SU-DHL-6 (cell line): ENCODE measurements at regions not wholly inside any gene's neighbourhood (a gene's known extent, or its start where the extent isn't known, plus 50 kb on each side); places are given as distances from the start of the nearest gene placed in this dataset.
"Not testable (repeated sequence)": the region's sequence is repeated elsewhere in the genome, so short reads cannot be mapped to it uniquely, and the experiment has no call there.

Experiments used
- H2AFZ ChIP-seq: fragments of 200-600 bp; sonication (generic); 2 replicates; pipeline ENCODE4 v1.6.1; 2014; ENCODE audit warnings: low read depth, mild to moderate bottlenecking, moderate library complexity, mixed read lengths, antibody characterized with exemption, low read length; ENCODE audit not compliant: severe bottlenecking
- H3F3A ChIP-seq: fragments of 200-600 bp; shearing (Covaris generic); 2 replicates; pipeline ENCODE4 v1.6.0; 2016; ENCODE audit warnings: antibody characterized with exemption, mild to moderate bottlenecking; ENCODE audit not compliant: insufficient read depth
- H3K27ac ChIP-seq: fragments of 200-600 bp; sonication (generic); 2 replicates; pipeline ENCODE4 v1.5.1; 2016; ENCODE audit warnings: low read depth, mild to moderate bottlenecking, low read length, moderate library complexity, mixed read lengths
- H3K27me3 ChIP-seq: fragments of 200-600 bp; sonication (generic), shearing (Covaris generic); 2 replicates; pipeline ENCODE4 v1.6.0; 2014; ENCODE audit warnings: mild to moderate bottlenecking, low read length
- H3K36me3 ChIP-seq: fragments of 200-600 bp; sonication (generic); 2 replicates; pipeline ENCODE4 v1.6.1; 2014; ENCODE audit warnings: mild to moderate bottlenecking, low read length, mixed read lengths
- H3K4me2 ChIP-seq: fragments of 300-600, 200-600 bp; shearing (Covaris generic), sonication (generic); 2 replicates; pipeline ENCODE4 v1.6.0; 2014; ENCODE audit warnings: low read length, low read depth, mild to moderate bottlenecking; ENCODE audit not compliant: poor library complexity, severe bottlenecking
- H3K4me3 ChIP-seq: fragments of 200-600 bp; sonication (generic); 2 replicates; pipeline ENCODE4 v1.5.1; 2014; ENCODE audit warnings: antibody characterized with exemption, low read length, mild to moderate bottlenecking, mixed read lengths; ENCODE audit not compliant: insufficient read depth, poor library complexity, severe bottlenecking
- H3K79me2 ChIP-seq: fragments of 200-600 bp; sonication (generic); 2 replicates; pipeline ENCODE4 v1.6.1; 2014; ENCODE audit warnings: mild to moderate bottlenecking, low read length, moderate library complexity; ENCODE audit not compliant: insufficient read depth
- H3K9ac ChIP-seq: fragments of 200-600 bp; sonication (generic); 2 replicates; pipeline ENCODE4 v1.7.0; 2014; ENCODE audit warnings: mild to moderate bottlenecking, low read length
- H3K9me2 ChIP-seq: fragments of 200-600 bp; sonication (generic); replicated peaks from 2 replicates; pipeline ENCODE4 v1.6.1; 2014; ENCODE audit warnings: low read length; ENCODE audit not compliant: insufficient read depth
- H3K9me3 ChIP-seq: fragments of 200-600 bp; sonication (generic); 2 replicates; pipeline ENCODE4 v1.6.1; 2014; ENCODE audit warnings: low read length, mixed read lengths; ENCODE audit not compliant: insufficient read depth
- H4K20me1 ChIP-seq: fragments of 200-600 bp; sonication (generic); 2 replicates; pipeline ENCODE4 v1.6.1; 2014; ENCODE audit warnings: low read depth, mild to moderate bottlenecking, antibody characterized with exemption, low read length, moderate library complexity, mixed read lengths
- CTCF ChIP-seq: fragments of 200-600 bp; sonication (generic); IDR thresholded peaks from one replicate; pipeline ENCODE4 v1.5.1; 2017; ENCODE audit warnings: antibody characterized with exemption, mild to moderate bottlenecking, low read length, moderate library complexity; ENCODE audit not compliant: insufficient read depth, poor library complexity, severe bottlenecking
- EZH2phosphoT487 ChIP-seq: fragments of 200-600 bp; sonication (generic), shearing (Covaris generic); conservative IDR thresholded peaks from 2 replicates; pipeline ENCODE4 v1.6.1; 2018; ENCODE audit warnings: mild to moderate bottlenecking, antibody characterized with exemption, low read length, moderate library complexity, mixed read lengths

- Histone ChIP-seq H3K4me3 (no peak overlapping the region), H3K9me3 (no peaks in the 10 kb centered on the region), H3K79me2 (no peaks in the 10 kb centered on the region), H3K9me2 (no peaks in the 10 kb centered on the region), H3K9ac (no peak overlapping the region), H3K4me2 (no peak overlapping the region), H3K27me3 (no peaks in the 10 kb centered on the region), H3K36me3 (no peaks in the 10 kb centered on the region), H2AFZ (no peak overlapping the region), H4K20me1 (no peaks in the 10 kb centered on the region), H3F3A (no peaks in the 10 kb centered on the region), H3K27ac (no peak overlapping the region)
- TF ChIP-seq CTCF (no peak), EZH2phosphoT487 (no peak)
Measured at GRCh38 chr1:98287626-98288025, 366.8 kb upstream of the DPYD start.

GRCh38 chr1:98286656-98287055 is 365.8 kb upstream of the DPYD start:
- Histone ChIP-seq H3K4me2 (no peak overlapping the region), H3K9me2 (no peaks in the 10 kb centered on the region), H3K27ac (no peak overlapping the region), H3K9ac (no peak overlapping the region), H3K36me3 (no peaks in the 10 kb centered on the region), H3K9me3 (no peaks in the 10 kb centered on the region), H4K20me1 (no peaks in the 10 kb centered on the region), H3K4me3 (no peak overlapping the region), H3K27me3 (no peaks in the 10 kb centered on the region), H2AFZ (no peak overlapping the region), H3F3A (no peaks in the 10 kb centered on the region), H3K79me2 (no peaks in the 10 kb centered on the region)
- TF ChIP-seq CTCF: no peak

- not testable (repeated sequence) for H3K36me3 ChIP-seq, H3K9me3 ChIP-seq, H3K27me3 ChIP-seq, H3K27ac ChIP-seq, H3F3A ChIP-seq, H3K9me2 ChIP-seq, H3K4me2 ChIP-seq, H4K20me1 ChIP-seq, H3K79me2 ChIP-seq, H2AFZ ChIP-seq, H3K4me3 ChIP-seq, H3K9ac ChIP-seq
Measured at GRCh38 chr1:98285286-98285685, 364.5 kb upstream of the DPYD start.

- Histone ChIP-seq H4K20me1 (no peaks in the 10 kb centered on the region), H3K9me2 (no peaks in the 10 kb centered on the region), H3K4me3 (no peak overlapping the region), H3K9me3 (no peaks in the 10 kb centered on the region), H2AFZ (no peak overlapping the region), H3K9ac (no peak overlapping the region), H3K27me3 (no peaks in the 10 kb centered on the region), H3K27ac (no peak overlapping the region), H3K4me2 (no peak overlapping the region), H3F3A (no peaks in the 10 kb centered on the region), H3K79me2 (no peaks in the 10 kb centered on the region), H3K36me3 (no peaks in the 10 kb centered on the region)
- TF ChIP-seq EZH2phosphoT487: no peak
- TF ChIP-seq CTCF: no peak
Measured at GRCh38 chr1:98280049-98280448, 359.2 kb upstream of the DPYD start.
